H1 (cell line): ENCODE measurements at regions not wholly inside any gene's neighbourhood (a gene's known extent, or its start where the extent isn't known, plus 50 kb on each side); places are given as distances from the start of the nearest gene placed in this dataset.

Experiments
- TF ChIP-seq, protein P1 (sequence below): fragments of 300-600 bp; sonication (generic); IDR thresholded peaks from 2 replicates; pipeline ENCODE4 v1.7.1; 2012; ENCODE audit warnings: low read length, moderate library complexity, mild to moderate bottlenecking, inconsistent platforms; ENCODE audit not compliant: insufficient replicate concordance

GRCh38 chrX:109873983-109874382 lies 128.9 kb upstream of the TMEM164 start (continued):
- TF ChIP-seq, protein P1, sequence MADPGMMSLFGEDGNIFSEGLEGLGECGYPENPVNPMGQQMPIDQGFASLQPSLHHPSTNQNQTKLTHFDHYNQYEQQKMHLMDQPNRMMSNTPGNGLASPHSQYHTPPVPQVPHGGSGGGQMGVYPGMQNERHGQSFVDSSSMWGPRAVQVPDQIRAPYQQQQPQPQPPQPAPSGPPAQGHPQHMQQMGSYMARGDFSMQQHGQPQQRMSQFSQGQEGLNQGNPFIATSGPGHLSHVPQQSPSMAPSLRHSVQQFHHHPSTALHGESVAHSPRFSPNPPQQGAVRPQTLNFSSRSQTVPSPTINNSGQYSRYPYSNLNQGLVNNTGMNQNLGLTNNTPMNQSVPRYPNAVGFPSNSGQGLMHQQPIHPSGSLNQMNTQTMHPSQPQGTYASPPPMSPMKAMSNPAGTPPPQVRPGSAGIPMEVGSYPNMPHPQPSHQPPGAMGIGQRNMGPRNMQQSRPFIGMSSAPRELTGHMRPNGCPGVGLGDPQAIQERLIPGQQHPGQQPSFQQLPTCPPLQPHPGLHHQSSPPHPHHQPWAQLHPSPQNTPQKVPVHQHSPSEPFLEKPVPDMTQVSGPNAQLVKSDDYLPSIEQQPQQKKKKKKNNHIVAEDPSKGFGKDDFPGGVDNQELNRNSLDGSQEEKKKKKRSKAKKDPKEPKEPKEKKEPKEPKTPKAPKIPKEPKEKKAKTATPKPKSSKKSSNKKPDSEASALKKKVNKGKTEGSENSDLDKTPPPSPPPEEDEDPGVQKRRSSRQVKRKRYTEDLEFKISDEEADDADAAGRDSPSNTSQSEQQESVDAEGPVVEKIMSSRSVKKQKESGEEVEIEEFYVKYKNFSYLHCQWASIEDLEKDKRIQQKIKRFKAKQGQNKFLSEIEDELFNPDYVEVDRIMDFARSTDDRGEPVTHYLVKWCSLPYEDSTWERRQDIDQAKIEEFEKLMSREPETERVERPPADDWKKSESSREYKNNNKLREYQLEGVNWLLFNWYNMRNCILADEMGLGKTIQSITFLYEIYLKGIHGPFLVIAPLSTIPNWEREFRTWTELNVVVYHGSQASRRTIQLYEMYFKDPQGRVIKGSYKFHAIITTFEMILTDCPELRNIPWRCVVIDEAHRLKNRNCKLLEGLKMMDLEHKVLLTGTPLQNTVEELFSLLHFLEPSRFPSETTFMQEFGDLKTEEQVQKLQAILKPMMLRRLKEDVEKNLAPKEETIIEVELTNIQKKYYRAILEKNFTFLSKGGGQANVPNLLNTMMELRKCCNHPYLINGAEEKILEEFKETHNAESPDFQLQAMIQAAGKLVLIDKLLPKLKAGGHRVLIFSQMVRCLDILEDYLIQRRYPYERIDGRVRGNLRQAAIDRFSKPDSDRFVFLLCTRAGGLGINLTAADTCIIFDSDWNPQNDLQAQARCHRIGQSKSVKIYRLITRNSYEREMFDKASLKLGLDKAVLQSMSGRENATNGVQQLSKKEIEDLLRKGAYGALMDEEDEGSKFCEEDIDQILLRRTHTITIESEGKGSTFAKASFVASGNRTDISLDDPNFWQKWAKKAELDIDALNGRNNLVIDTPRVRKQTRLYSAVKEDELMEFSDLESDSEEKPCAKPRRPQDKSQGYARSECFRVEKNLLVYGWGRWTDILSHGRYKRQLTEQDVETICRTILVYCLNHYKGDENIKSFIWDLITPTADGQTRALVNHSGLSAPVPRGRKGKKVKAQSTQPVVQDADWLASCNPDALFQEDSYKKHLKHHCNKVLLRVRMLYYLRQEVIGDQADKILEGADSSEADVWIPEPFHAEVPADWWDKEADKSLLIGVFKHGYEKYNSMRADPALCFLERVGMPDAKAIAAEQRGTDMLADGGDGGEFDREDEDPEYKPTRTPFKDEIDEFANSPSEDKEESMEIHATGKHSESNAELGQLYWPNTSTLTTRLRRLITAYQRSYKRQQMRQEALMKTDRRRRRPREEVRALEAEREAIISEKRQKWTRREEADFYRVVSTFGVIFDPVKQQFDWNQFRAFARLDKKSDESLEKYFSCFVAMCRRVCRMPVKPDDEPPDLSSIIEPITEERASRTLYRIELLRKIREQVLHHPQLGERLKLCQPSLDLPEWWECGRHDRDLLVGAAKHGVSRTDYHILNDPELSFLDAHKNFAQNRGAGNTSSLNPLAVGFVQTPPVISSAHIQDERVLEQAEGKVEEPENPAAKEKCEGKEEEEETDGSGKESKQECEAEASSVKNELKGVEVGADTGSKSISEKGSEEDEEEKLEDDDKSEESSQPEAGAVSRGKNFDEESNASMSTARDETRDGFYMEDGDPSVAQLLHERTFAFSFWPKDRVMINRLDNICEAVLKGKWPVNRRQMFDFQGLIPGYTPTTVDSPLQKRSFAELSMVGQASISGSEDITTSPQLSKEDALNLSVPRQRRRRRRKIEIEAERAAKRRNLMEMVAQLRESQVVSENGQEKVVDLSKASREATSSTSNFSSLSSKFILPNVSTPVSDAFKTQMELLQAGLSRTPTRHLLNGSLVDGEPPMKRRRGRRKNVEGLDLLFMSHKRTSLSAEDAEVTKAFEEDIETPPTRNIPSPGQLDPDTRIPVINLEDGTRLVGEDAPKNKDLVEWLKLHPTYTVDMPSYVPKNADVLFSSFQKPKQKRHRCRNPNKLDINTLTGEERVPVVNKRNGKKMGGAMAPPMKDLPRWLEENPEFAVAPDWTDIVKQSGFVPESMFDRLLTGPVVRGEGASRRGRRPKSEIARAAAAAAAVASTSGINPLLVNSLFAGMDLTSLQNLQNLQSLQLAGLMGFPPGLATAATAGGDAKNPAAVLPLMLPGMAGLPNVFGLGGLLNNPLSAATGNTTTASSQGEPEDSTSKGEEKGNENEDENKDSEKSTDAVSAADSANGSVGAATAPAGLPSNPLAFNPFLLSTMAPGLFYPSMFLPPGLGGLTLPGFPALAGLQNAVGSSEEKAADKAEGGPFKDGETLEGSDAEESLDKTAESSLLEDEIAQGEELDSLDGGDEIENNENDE = no peak
